Cardiac muscle cell (in vitro differentiated cells and primary cell): ENCODE measurements at regions not wholly inside any gene's neighbourhood (a gene's known extent, or its start where the extent isn't known, plus 50 kb on each side); places are given as distances from the start of the nearest gene placed in this dataset.

Experiments used
- DNase-seq, 2 donors: peaks; one replicate each; pipeline versions ENCODE4 v3.0.0 to v3.0.0-alpha.2; 2010 to 2017; ENCODE audit warnings: low read depth in 1 of 2, low spot score in 1 of 2
- H3K27ac ChIP-seq: fragments of 200-600 bp; sonication (generic); 2 replicates; pipeline ENCODE4 v1.5.1; 2016
- H3K27me3 ChIP-seq: fragments of 200-600 bp; sonication (generic); 2 replicates; pipeline ENCODE4 v1.6.0; 2016; ENCODE audit warnings: control low read depth
- H3K36me3 ChIP-seq: fragments of 200-600 bp; sonication (generic); 2 replicates; pipeline ENCODE4 v1.5.1; 2016; ENCODE audit warnings: control low read depth
- H3K4me1 ChIP-seq: fragments of 200-600 bp; sonication (generic); 2 replicates; pipeline ENCODE4 v1.8.1; 2017; ENCODE audit warnings: low read depth, mild to moderate bottlenecking, mixed run types
- H3K4me3 ChIP-seq: fragments of 200-600 bp; sonication (generic); 2 replicates; pipeline ENCODE4 v1.5.1; 2016; ENCODE audit warnings: mild to moderate bottlenecking
- H3K9me3 ChIP-seq: fragments of 200-600 bp; sonication (generic); 2 replicates; pipeline ENCODE4 v1.5.1; 2017; ENCODE audit warnings: low read depth, mild to moderate bottlenecking, control low read depth
- CTCF ChIP-seq: IDR thresholded peaks from 2 replicates; pipeline ENCODE4 v1.5.1; 2012; ENCODE audit warnings: low read depth, mild to moderate bottlenecking, low read length

GRCh38 chrX:115372152-115372551, 82.6 kb downstream of the LUZP4 start:
- Histone ChIP-seq H3K4me1 (peaks cover 20% of the 10 kb centered on the region), H3K4me3 (no peak overlapping the region), H3K27me3 (no peaks in the 10 kb centered on the region), H3K9me3 (no peaks in the 10 kb centered on the region), H3K27ac (peak overlapping the region; percentile 59), H3K36me3 (no peaks in the 10 kb centered on the region)
- DNase-seq, result peak; percentile 47 to 73
- no peak for TF ChIP-seq CTCF

DNA sequence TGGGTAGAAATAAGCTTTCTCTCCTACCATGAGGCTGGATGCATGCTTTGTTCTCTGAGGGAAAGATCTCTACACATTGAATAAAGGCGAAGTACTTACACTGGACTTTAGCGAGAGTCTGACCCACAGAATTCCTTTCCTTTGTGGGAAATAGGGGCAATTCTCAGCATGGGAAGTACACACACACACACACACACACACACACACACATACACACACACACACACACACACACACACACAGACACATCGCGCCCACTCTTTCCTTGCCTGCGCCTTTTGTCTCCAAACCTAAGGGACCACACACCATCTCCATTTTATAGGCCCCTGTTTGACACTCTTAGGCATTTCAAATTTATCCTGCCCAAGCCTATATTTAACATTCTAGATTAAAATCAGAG, 83.8 kb downstream of the LUZP4 start:
- H3K9me3 ChIP-seq, result no peaks in the 10 kb centered on the region
- H3K4me1 ChIP-seq, result peaks cover 15% of the 10 kb centered on the region
- no peak overlapping the region for H3K4me3 ChIP-seq
- TF ChIP-seq CTCF, result no peak
- H3K27ac ChIP-seq, result no peak overlapping the region
- no peaks in the 10 kb centered on the region for H3K27me3 ChIP-seq
- no peaks in the 10 kb centered on the region for H3K36me3 ChIP-seq
- DNase-seq, result no peak

GRCh38 chrX:115378471-115378870, 89.0 kb downstream of the LUZP4 start:
- Histone ChIP-seq H3K36me3 (no peaks in the 10 kb centered on the region), H3K9me3 (no peaks in the 10 kb centered on the region), H3K27ac (no peak overlapping the region), H3K27me3 (no peaks in the 10 kb centered on the region), H3K4me1 (no peaks in the 10 kb centered on the region), H3K4me3 (no peak overlapping the region)
- peak; percentile 28 for TF ChIP-seq CTCF
- DNase-seq, result peak in 1 of 2 donors; percentile 70

GRCh38 chrX:115387327-115387726, 97.8 kb downstream of the LUZP4 start:
- no peak overlapping the region for H3K4me3 ChIP-seq
- H3K27me3 ChIP-seq, result no peaks in the 10 kb centered on the region
- H3K4me1 ChIP-seq, result peaks cover 8% of the 10 kb centered on the region
- no peak for TF ChIP-seq CTCF
- no peaks in the 10 kb centered on the region for H3K36me3 ChIP-seq
- no peak overlapping the region for H3K27ac ChIP-seq
- no peaks in the 10 kb centered on the region for H3K9me3 ChIP-seq
- no peak for DNase-seq

DNA sequence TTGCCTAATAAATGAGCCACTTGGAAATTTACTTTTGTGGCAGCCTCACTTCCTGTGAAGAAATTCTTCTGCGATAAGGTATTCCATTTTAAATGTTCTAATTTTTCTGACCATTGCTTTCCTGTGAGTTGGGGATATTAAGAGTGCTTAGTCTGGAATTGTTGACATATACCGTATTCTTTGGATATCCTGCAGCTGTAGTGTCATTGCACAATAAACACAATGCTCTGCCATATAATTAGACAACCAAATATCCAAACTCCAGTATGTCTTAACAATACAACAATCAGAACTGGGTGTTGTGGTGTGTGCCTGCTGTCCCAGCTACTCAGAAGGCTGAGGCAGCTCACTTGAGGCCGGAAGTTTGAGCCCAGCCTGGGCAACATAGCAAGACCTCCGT, 99.4 kb downstream of the LUZP4 start:
- Histone ChIP-seq H3K27me3 (no peaks in the 10 kb centered on the region), H3K4me1 (peaks cover 11% of the 10 kb centered on the region), H3K27ac (no peak overlapping the region), H3K36me3 (no peaks in the 10 kb centered on the region), H3K9me3 (no peaks in the 10 kb centered on the region), H3K4me3 (no peak overlapping the region)
- DNase-seq, result peak in 1 of 2 donors; percentile 82
- no peak for TF ChIP-seq CTCF

DNA sequence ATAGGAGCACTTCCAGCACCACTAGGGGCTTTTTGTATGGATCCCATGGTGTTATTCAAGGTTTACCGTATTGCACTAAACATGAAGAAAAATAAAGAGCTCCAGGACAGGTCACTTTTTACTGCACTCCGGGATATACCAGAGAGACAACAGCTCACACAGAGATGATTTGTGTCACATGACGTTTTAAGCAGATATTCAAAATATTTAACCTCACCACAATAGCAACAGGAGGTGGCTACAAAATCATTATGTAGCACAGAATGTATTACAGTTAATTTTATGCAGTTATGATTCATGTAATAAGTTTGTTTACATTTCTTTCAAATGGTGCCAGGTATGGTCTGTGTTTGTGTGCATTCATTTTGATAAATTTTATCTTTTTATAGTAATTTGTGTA, 100.6 kb downstream of the LUZP4 start:
- no peak for TF ChIP-seq CTCF
- Histone ChIP-seq H3K9me3 (no peaks in the 10 kb centered on the region), H3K4me3 (no peak overlapping the region), H3K4me1 (peaks cover 11% of the 10 kb centered on the region), H3K27ac (no peak overlapping the region), H3K36me3 (no peaks in the 10 kb centered on the region), H3K27me3 (no peaks in the 10 kb centered on the region)
- no peak for DNase-seq
